ENCODE measurements at regions not wholly inside any gene's neighbourhood (a gene's known extent, or its start where the extent isn't known, plus 50 kb on each side); places are given as distances from the start of the nearest gene placed in this dataset.
"Not testable (repeated sequence)": the region's sequence is repeated elsewhere in the genome, so short reads cannot be mapped to it uniquely, and the experiment has no call there.

GRCh38 chr6:4725136-4725760 lies 51.0 kb upstream of the CDYL start:
- not testable (repeated sequence) for DNase-seq

GRCh38 chr6:4724727-4725126 lies 51.5 kb upstream of the CDYL start:
- DNase-seq: not testable (repeated sequence)

- no peak for DNase-seq
Measured at GRCh38 chr6:4723383-4723782, 52.8 kb upstream of the CDYL start.

GRCh38 chr6:4721368-4721767 lies 54.8 kb upstream of the CDYL start:
- not testable (repeated sequence) for DNase-seq

GRCh38 chr6:4719491-4719890 lies 56.7 kb upstream of the CDYL start:
- DNase-seq: no peak

- no peak for DNase-seq
Measured at GRCh38 chr6:4717856-4718255, 58.3 kb upstream of the CDYL start.

- DNase-seq: no peak
Measured at GRCh38 chr6:4717124-4717523, 59.1 kb upstream of the CDYL start.

- DNase-seq: no peak
Measured at GRCh38 chr6:4714961-4715501, 61.2 kb upstream of the CDYL start.

- DNase-seq: no peak
Measured at GRCh38 chr6:4712291-4712690, 63.9 kb upstream of the CDYL start.

GRCh38 chr6:4707011-4707410 lies 69.2 kb upstream of the CDYL start:
- no peak for DNase-seq

- no peak for DNase-seq
Measured at GRCh38 chr6:4705809-4706208, 70.4 kb upstream of the CDYL start.

GRCh38 chr6:4703382-4703781 lies 72.8 kb upstream of the CDYL start:
- peak; percentile 70 for DNase-seq

- DNase-seq: no peak
Measured at GRCh38 chr6:4698901-4699659, 77.1 kb upstream of the CDYL start.

- peak; percentile 53 for DNase-seq
Measured at GRCh38 chr6:4693173-4693970, 82.8 kb upstream of the CDYL start.

GRCh38 chr6:4692664-4693063 lies 83.5 kb upstream of the CDYL start:
- no peak for DNase-seq

- DNase-seq: peak; percentile 89
Measured at GRCh38 chr6:4687989-4688947, 87.9 kb upstream of the CDYL start.

- no peak for DNase-seq
Measured at GRCh38 chr6:4687656-4687988, 88.6 kb upstream of the CDYL start.

GRCh38 chr6:4682431-4683097 lies 93.6 kb upstream of the CDYL start:
- DNase-seq: no peak

GRCh38 chr6:4678506-4679300 lies 97.5 kb upstream of the CDYL start:
- DNase-seq: no peak

GRCh38 chr6:4677751-4678065 lies 98.5 kb upstream of the CDYL start:
- DNase-seq: no peak
